ENCODE measurements at regions not wholly inside any gene's neighbourhood (a gene's known extent, or its start where the extent isn't known, plus 50 kb on each side); places are given as distances from the start of the nearest gene placed in this dataset.

GRCh38 chrX:17285983-17286382 lies 89.0 kb upstream of the NHS start:
- Histone ChIP-seq H3K56ac (ENCODE audit: insufficient read length, low read depth, low read length) (no peak overlapping the region), H2BK120ac (ENCODE audit: low read depth, low read length, poor library complexity, severe bottlenecking) (no peak overlapping the region), H3K79me1 (ENCODE audit: insufficient read depth, low read depth, low read length, poor library complexity, severe bottlenecking) (no peaks in the 10 kb centered on the region), H4K8ac (replicated peaks; ENCODE audit: insufficient read length, low read depth, low read length) (no peak overlapping the region), H3K27ac (ENCODE audit: insufficient read length, low read depth, low read length) (no peak overlapping the region), H2BK5ac (ENCODE audit: insufficient read length, low read length) (no peak overlapping the region), H2BK12ac (ENCODE audit: insufficient read length, low read depth, low read length) (no peak overlapping the region), H4K91ac (ENCODE audit: insufficient read length, low read depth, low read length) (no peak overlapping the region), H3K14ac (ENCODE audit: insufficient read depth, low read length) (no peak overlapping the region), H2AFZ (ENCODE audit: low read length) (no peak overlapping the region), H3K27me3 (ENCODE audit: insufficient read depth, low read length) (no peaks in the 10 kb centered on the region), H3K23ac (ENCODE audit: insufficient read length, low read depth, low read length) (no peak overlapping the region), H3K79me2 (ENCODE audit: insufficient read depth, low read length) (no peaks in the 10 kb centered on the region), H3K9ac (ENCODE audit: extremely low read depth, insufficient read length, low read length) (no peak overlapping the region), H4K5ac (ENCODE audit: insufficient read length, low read depth, low read length) (no peak overlapping the region), H3K4me2 (ENCODE audit: insufficient read depth, insufficient read length, low read length) (no peak overlapping the region), H2BK15ac (ENCODE audit: low read depth, low read length) (no peak overlapping the region), H3K23me2 (ENCODE audit: insufficient read length, low read depth, low read length, poor library complexity, severe bottlenecking) (no peaks in the 10 kb centered on the region), H2AK5ac (ENCODE audit: insufficient read length, low read length) (no peak overlapping the region), H3T11ph (ENCODE audit: low read length) (no peak overlapping the region), H3K4ac (ENCODE audit: low read depth, low read length) (no peak overlapping the region), H2BK20ac (ENCODE audit: low read depth, low read length, poor library complexity, severe bottlenecking) (no peak overlapping the region), H3K9me3 (ENCODE audit: control insufficient read depth, low read depth, low read length) (peaks cover 9% of the 10 kb centered on the region), H4K20me1 (ENCODE audit: control insufficient read depth, insufficient read depth, insufficient read length) (no peaks in the 10 kb centered on the region), H3K18ac (ENCODE audit: insufficient read length, low read depth, low read length) (no peak overlapping the region), H3K4me1 (ENCODE audit: insufficient read depth, low read length) (no peaks in the 10 kb centered on the region)
- H3K4me3 Mint-ChIP-seq, result no peak overlapping the region
- no peak for DNase-seq
- H3K4me1 Mint-ChIP-seq, result peaks cover 0 to under 1% of the 10 kb centered on the region in 2 experiments; a peak in 2 of 4 replicates
- WGBS (ENCODE audit: extremely low coverage, insufficient read length, low lambda C conversion rate), result no CpG with 5 or more reads among the region's 2 CpGs
- no peak overlapping the region for H3K27ac Mint-ChIP-seq
- H3K36me3 Mint-ChIP-seq (ENCODE audit: insufficient read depth in 1 of 3, low read depth in 3 of 3), result peaks cover 2 to 5% (median 4%) of the 10 kb centered on the region in 3 experiments; a peak in 4 of 7 replicates
- H3K9me3 Mint-ChIP-seq, result peaks cover 3 to 8% of the 10 kb centered on the region in 2 experiments; a peak in 4 of 5 replicates
- TF ChIP-seq CTCF (conservative IDR thresholded peaks at IDR 0.05), result no peak
- H3K27me3 Mint-ChIP-seq (ENCODE audit: low read depth), result peaks cover 1% of the 10 kb centered on the region; the same call in 1 of the 2 replicates

All from H9 (cell line).